Head of caudate nucleus (tissue), 42 donors: ENCODE measurements at regions not wholly inside any gene's neighbourhood (a gene's known extent, or its start where the extent isn't known, plus 50 kb on each side); places are given as distances from the start of the nearest gene placed in this dataset.

Experiments used
- DNase-seq, 42 donors: peaks; one replicate each; pipeline versions ENCODE4 v3.0.0 to v3.0.0-alpha.2; 2020 to 2021; ENCODE audit warnings: mixed read lengths in 7 of 42
- intact Hi-C: fragments of 100-400 bp; cut with DNase I; formaldehyde crosslinking; loops from one replicate; pipeline ENCODE4 v1.15.0; 2022

DNA sequence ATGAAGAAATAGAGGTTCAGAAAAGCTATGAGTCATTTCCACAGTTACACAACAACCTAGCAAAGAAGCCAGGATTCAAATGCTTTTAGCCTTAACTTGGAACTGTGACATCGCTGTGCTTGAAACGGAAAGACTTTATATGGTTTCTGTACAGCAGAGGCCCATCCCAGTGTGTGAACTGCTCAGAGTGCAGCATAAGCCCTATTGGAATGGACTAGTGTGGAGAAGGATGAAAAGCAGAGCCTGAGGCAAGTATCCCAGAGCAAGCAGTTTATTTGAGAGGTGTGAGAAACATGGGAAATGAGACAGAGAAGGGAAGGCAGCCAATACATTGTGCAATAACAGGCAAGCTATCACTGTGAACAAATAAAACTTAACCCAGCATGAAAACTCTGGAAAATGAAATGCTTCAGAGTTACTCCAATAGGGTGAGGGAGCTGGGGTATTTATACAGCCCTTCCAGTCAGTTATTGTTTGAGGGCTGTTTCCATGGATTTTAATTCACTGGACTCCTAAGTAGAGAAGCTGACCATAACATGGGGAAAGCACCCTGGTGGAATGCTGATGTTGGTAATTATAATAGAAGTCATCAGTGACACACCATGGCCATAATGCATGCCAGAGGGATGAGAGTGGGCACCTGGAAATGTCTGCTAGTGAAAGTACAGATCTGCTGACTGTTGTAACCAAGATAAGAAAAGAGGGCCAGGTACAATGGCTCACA is 254.0 kb upstream of the POU3F3 start:
- peak in 5 of 42 donors; percentile 7 to 47 (median 12) for DNase-seq

DNA sequence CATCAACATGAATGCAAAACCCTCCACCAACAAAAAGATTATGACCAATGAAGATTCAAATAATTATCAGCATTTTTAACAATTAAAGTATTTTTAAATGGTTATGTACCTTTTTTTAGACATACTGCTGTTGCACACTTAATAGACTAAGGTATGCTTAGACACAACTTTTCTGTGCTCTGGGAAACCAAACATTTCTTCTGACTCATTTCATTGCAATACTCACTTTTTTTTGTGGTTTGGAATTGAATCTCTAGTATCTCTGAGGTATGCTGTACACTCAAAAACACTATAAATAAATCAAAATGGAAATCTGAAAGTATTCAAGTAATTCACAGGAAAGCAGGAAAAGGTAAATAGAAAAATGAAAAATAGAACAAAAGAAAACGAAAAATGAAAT is 247.9 kb upstream of the POU3F3 start:
- no peak for DNase-seq
- intact Hi-C loops, result no loop called here

More for the DNA sequence above, 254.0 kb upstream of the POU3F3 start:
- intact Hi-C loops, result no loop called here

DNA sequence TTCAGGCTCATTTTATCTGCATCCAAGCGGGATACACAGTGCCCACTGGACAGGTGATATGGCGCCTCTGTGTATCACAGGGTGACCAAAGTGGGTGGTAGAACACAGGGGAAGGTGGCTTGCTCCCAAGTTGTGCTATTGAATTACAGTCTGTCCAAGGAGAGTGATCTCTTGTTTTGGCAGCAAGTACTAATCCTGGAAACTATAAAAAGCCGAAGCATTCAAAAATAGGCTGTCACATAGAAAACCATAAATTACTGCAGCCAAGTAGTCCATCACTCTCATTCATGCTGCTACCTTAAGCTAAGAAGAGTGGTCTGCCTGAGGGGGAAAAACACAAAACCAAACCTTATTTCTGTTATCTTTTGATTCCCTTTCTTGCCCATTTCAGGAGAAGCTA is 237.1 kb upstream of the POU3F3 start:
- DNase-seq, result peak in 1 of 42 donors; percentile 2
- intact Hi-C loops, result no loop called here

DNA sequence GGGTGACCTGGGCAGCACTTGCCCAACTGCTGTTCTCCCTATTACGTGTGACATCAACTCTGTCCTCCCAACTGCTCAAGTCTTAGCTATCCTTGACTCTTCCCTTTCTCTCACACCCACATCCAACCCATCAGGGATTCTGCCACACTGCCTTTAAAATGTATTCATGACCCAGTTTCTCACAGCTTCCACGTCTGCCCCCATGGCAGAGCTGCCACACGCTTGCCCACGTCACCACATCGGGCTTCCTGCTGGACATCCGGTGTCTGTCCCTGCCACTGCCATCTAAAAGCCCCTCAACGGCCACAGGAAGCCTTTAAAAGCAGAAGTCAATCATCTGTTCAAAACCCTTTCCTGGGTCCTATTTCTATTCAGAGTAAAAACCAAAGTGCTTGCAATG is 233.1 kb upstream of the POU3F3 start:
- no peak for DNase-seq
- intact Hi-C loops, result no loop called here

DNA sequence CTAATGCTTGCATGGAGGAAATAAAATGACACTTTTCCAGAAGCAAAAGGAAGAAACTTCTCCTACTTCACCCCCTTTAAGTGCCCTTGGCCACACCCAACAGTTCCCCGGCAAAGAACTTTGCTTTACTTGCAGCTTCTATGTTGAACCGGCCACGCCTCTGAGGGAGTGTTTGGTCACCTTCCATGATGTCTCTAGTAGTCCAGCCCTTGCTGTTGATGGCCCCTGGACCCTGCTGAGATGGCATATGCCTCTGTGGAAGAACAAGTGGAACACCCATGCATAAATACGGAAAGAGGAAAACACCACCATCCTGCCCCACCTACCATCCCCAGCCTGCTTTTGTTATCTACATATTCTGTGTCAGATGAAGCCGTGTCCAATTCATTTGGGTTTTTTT is 218.3 kb upstream of the POU3F3 start:
- intact Hi-C loops, result no loop called here
- no peak for DNase-seq

DNA sequence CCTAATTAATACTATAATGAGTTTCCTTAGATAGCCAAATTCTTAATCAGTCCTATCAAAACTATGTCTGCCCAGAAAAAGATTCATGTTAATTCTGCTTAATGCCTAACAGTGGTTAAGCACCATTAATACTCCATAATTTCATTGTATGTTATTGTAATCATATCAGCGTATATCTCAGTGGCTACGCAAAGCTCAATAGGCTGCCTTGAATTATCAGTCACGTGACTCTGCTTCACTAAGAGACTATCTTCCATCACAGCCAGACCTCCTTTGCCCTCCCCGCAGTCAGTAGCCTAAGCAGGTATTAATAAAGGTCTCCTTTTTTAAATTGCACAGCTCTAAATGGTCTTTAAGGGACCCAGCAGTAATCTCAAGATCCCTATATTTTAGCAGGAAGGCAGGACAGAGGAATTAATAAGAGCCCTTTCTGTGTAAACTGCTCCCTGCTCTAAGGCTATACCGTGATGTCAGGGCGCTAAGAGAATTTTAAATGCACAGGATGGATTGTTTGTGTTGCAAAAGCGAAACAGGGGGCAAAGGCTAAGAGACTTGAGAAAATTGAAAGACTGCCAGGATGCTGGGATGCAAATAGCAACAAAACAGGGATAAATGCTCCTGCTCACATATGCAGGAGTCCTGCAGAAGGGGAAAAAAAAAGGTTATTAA is 215.6 kb upstream of the POU3F3 start:
- no peak for DNase-seq
- intact Hi-C loops, result no loop called here

DNA sequence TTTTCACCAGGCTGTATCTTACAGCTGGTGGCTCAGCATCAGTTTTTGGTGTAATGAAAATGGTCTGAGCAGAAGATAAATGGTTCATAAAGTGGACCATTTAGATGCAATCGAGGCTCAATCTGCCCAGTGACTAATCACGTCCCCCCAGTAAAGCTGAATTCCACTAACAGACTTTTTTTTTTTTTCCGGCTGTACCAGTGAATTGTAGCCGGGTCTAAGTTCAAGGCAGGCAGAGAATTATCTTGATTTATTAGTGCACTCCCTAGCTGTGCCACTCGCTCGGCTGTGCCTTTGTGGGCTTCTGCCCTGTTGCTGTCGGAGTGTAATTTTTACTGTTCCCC is 215.1 kb upstream of the POU3F3 start:
- intact Hi-C loops, result no loop called here
- DNase-seq, result no peak

DNA sequence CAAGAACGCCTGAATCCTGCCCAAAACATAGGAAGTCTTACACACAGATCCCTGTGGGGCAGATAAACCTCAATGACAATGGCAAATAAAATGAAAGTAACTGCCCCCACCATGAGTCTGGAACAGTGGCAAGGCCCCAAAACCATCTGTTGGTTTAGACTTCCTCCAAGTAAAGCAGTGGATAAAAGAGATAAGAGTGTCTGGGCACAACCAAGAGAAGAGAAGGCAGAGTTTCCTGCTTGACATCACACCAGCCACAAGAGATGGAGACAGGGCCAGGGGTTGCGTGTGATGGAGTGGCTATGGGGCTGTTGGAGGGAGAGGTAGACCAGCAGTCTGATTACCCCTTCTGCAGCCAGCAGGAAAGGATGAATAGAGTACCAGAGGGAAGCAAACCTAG is 212.1 kb upstream of the POU3F3 start:
- no peak for DNase-seq
- intact Hi-C loops, result no loop called here

DNA sequence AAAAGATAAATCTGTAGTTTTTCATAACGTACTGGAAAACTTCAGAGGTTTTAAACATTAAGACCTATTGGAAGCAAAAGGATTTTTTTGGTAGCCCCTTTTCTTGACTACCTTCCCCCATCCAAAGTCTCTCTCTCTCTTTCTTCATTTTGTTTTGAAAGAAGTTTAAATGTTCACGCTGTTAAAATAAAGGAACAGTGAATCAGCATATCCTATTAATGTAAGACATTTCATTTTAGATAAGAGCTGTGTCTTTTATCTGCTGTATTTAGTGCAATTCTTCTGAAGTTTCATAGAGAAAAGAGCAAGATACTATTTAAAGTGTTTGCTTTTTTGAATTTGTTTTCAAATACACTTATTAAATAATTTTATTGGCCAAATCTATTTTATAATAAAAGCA is 205.5 kb upstream of the POU3F3 start:
- DNase-seq, result no peak
- intact Hi-C loops, result no loop called here

DNA sequence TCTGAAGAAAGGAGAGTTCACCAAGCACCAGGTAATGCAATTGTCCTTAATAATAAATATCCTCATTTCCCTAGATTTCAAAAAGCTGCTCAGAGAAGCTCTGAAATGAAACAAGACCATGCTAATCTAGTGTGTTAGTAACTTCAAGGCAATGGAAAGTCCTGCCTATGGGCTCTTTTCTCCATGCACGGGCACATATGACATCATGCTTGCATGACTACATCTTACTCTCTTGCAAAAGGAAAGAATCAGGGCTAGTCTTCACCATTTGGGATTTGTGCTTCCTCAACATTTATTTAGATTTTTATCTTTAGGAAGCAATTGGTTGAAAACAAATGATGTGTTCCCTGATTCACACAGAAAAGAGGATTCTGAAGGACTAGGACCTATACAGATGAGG is 204.0 kb upstream of the POU3F3 start:
- no peak for DNase-seq
- intact Hi-C loops, result no loop called here

DNA sequence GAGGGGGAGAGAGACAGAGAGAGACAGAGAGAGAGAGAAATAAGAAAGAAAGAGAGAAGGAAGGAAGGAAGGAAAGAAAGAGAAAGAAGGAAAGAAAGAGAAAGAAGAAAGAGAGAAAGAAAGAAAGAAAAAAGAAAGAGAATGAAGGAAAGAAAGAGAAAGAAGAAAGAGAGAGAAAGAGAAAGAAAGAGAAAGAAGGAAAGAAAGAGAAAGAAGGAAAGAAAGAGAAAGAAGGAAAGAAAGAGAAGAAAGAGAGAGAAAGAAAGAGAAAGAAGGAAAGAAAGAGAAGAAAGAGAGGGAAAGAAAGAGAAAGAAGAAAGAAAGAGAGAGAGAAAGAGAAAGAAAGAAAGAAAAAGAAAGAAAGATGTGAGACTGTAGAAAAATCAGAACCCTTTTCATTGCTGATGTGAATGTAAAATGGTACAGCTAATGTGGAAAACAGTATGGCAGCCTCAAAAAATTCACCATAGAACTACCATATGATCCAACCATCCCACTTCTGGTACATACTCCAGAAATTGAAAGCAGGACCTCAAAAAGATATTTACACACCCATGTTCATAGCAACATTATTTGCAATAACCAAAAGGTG is 203.4 kb upstream of the POU3F3 start:
- intact Hi-C loops, result no loop called here
- DNase-seq, result no peak

DNA sequence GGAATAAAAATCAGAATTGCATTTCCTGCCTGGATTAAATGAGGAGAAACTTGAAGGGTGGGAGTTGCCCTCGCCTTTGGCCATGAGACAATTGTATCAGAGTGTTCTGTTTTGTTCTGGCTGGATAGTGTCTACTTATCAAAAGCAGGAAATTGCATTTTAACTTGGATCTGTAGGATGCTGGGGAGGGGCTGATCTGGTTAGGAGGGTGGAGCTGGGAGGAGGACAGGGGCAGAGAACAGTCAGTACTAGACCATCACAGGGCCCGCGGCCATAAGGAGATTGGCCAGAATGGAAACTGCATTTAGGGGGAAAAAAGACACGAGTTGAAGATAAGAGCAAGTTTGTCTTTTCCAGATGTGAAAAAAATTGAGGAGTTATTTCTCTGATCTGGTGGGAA is 199.1 kb upstream of the POU3F3 start:
- intact Hi-C loops, result no loop called here
- DNase-seq, result no peak

DNA sequence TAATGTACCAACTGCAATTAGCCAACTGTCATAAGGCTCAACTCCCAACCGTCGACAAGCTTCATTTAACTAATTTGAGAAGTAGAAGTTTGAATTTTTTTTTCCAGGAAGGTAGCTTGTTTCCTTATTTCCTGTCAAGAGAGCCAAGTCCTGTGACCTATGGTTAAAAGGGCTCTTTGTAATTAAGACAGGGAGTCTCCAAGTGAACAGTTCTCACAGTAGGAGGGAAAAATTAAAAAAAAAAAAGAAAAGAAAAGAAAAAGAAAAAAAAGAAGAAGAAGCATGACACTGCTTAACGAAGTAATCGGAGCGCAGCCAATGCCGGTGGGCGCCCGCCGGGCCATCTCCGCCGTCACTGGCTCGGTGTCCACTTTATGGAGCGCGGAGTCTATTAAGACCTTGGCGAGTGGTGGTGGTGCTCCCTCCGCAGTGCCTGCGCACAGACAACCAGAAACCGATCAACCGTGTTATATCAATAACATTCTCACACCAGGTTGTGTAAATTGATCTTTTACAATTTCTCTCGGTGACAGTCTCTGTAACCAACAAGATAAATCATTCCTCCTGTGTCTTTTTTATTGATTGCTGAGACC is 197.2 kb upstream of the POU3F3 start:
- peak in 13 of 42 donors; percentile 6 to 44 (median 20) for DNase-seq
- intact Hi-C loops, result no loop called here

DNA sequence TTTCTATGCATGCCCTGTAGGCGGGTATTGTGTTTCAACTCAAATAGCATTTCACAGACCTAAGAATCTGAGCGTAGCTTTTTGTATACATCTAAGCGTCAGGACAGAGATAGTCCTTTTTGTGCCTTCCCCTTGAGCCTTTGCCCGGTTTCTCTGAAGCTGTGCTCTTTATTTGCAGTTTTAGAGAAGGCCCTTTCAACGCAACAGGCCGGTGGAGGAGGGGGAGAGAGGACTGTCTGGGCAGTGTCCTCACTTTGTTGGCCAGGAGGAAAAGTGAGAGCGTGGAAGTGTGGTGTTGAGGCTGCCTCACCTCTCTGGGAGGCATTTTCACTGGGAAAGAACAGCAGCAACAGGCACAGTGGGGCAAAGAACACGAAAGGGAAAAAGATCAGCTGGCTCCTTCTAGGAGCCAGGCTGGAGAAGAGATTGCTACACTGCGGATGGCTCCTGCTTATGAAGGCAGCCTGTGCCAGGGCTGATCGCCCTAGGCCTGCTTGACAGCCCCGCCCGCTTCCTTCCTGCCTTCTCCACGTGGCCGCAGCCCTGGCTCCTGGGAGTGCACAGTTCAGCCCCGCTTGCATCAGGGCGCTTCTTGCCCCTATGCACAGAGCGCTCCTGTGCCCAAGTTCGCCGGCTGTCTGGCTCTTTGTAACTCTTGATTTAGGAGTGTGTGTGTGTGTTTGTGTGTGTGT is 195.6 kb upstream of the POU3F3 start:
- intact Hi-C loops, result no loop called here
- DNase-seq, result peak in 41 of 42 donors; percentile 5 to 72 (median 49)

DNA sequence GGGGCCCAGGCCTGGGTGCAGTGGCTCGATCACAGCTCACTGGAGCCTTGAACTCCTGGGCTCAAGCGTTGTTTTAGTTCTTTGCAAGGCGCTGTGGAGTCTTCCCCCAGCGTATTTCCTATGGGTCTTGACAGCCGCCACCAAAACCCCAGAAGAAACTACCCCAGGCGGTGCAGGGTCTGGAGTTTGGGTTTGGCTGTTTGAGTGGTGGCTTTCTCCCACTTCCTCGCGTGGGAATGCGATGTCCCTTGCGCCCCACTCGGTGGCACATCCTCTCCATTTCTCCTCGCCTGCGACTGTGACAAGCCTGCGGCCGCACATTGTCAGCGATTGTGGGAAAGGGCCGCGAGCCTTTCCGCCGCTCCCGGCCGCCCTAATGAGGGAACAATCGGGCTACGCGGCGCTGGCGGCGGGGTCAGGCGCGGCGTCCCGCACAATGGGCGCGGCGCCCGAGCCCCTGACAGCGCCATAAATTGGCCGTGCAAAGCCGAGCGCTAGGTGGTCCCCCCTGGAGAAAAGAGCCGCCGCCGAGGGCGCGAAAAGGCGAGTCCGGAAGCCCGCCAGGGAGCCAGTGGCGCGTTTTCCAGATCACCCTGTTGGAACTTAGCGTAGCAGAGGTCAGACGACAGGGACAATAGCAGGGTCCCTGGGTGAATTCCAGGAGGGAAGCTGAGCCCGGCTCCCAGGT is 194.9 kb upstream of the POU3F3 start:
- DNase-seq, result peak; percentile 20 to 79 (median 61)
- intact Hi-C loops, result no loop called here

DNA sequence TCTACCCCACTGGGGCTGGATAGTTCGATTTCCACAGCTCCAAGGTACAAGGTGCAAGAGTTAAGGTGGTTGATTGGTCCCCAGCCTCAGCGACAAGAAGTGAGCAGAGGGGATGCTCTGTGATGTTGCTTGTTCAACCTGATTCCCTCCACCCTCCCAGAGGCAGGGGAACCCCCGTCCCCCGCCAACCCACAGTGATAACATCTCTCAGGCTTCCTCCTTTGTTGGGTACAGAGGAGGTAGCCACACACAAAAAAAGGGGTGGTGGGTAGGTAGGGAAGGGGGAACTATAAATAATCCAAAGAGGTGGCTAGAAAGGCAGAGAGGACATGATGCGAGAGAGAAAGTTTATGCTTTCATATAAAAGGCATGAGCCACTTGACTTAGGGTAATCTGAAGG is 192.9 kb upstream of the POU3F3 start:
- no peak for DNase-seq
- intact Hi-C loops, result no loop called here

DNA sequence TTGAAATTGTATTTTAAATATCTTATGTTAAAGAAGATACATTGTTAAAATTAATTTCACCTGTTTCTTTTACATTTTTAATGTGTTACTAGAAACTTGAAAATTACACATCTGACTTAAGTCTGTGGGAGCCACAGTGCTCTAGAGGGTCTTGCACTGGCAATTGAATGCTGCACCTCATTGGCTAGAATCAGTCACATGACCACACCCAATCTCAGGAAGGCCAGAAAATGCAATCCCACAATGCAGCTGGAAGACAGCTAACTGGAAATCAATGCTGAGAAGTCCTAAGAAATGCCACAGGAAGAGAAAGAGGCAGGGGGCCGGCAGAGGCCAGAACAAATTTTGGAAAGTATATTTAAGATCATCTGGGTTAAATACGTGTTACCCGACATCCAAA is 189.2 kb upstream of the POU3F3 start:
- intact Hi-C loops, result no loop called here
- no peak for DNase-seq

DNA sequence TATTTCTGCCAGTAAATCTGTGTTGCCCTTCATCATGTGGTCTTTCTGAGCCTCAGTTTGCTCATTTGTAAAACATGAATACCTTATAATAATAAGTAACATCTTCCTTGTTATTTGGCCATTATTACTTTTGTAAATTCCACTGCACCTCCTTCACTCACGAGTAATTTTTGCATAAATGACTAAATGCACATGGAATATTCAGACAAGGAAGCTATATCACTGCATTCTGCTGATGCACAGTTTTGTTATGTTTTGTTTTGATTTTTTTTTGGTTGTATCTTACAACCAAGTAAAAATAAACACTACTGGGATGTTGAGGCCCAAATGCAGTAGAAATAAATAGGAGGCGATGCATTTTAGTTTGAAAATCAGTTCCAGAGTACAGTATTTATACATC is 185.3 kb upstream of the POU3F3 start:
- no peak for DNase-seq

DNA sequence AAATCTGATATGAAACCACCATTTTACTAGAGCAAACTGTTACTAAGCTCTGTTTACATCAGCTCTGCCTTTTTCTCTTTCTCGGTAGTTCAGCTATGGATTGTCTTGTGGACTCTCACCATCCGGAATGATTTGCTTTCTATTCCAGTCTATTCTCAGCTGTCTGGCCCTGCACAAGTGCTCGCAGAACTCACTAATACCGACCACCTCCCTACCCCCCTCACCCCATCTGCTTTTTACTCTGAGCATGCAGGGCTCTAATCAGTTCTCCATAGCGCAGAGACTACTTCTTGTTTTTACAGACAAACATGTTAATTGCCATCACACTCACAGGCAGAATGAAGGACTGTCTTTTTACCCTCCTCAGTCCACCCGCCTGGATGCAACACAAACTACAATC is 180.7 kb upstream of the POU3F3 start:
- DNase-seq, result no peak
- intact Hi-C loops, result no loop called here

More for the DNA sequence above, 185.3 kb upstream of the POU3F3 start:
- intact Hi-C loops, result no loop called here
